Omental fat pad (tissue), 3 donors: ENCODE measurements at regions not wholly inside any gene's neighbourhood (a gene's known extent, or its start where the extent isn't known, plus 50 kb on each side); places are given as distances from the start of the nearest gene placed in this dataset.

Experiments used
- ATAC-seq: fragments of 150-250 bp; one replicate; pipeline ENCODE4 v1.9.1; 2016; ENCODE audit warnings: mild to moderate bottlenecking, moderate library complexity; ENCODE audit not compliant: low FRiP score
- DNase-seq: peaks from one replicate; pipeline ENCODE4 v3.0.0-alpha.2; 2019; ENCODE audit warnings: low spot score
- CTCF ChIP-seq, 3 donors: fragments of 450-650 bp; IDR thresholded peaks; one replicate each; pipeline ENCODE4 v1.5.1; 2016 to 2017; ENCODE audit warnings: antibody characterized with exemption in 3 of 3, mild to moderate bottlenecking in 3 of 3, moderate library complexity in 2 of 3

- ATAC-seq (no peak), DNase-seq (no peak)
- TF ChIP-seq CTCF (IDR thresholded peaks at IDR 0.05): no peak
Observed at GRCh38 chr5:3839151-3839550, 243.5 kb downstream of the IRX1 start.

GRCh38 chr5:3842591-3842990, 247.0 kb downstream of the IRX1 start:
- DNase-seq (no peak), ATAC-seq (no peak)
- TF ChIP-seq CTCF (IDR thresholded peaks at IDR 0.05): no peak

- no peak for TF ChIP-seq CTCF (IDR thresholded peaks at IDR 0.05)
- ATAC-seq (no peak), DNase-seq (no peak)
Observed at GRCh38 chr5:3843706-3844105, 248.1 kb downstream of the IRX1 start.

GRCh38 chr5:3844266-3844665, 248.6 kb downstream of the IRX1 start:
- TF ChIP-seq CTCF (IDR thresholded peaks at IDR 0.05): no peak
- DNase-seq (no peak), ATAC-seq (no peak)

GRCh38 chr5:3845230-3845629, 249.6 kb downstream of the IRX1 start:
- no peak for DNase-seq
- no peak for TF ChIP-seq CTCF (IDR thresholded peaks at IDR 0.05)
- ATAC-seq: no peak

GRCh38 chr5:3852161-3852916, 256.7 kb downstream of the IRX1 start:
- DNase-seq (no peak), ATAC-seq (no peak)

More at GRCh38 chr5:3852161-3852916, 256.7 kb downstream of the IRX1 start:
- no peak for TF ChIP-seq CTCF (IDR thresholded peaks at IDR 0.05)
